T-cell (primary cell): ENCODE measurements at regions not wholly inside any gene's neighbourhood (a gene's known extent, or its start where the extent isn't known, plus 50 kb on each side); places are given as distances from the start of the nearest gene placed in this dataset.

Experiments used
- ATAC-seq, 4 experiments: fragments of 200-7000 bp in 3 of 4; fragments of 150-1000 bp in 1 of 4; cut with Tn5 transposase; replicated peaks in 1 of 4; 1 replicate in 3 of 4; 2 replicates in 1 of 4; pipeline ENCODE4 v1.10.0; 2021; ENCODE audit warnings: moderate library complexity in 3 of 4, mild to moderate bottlenecking in 2 of 4, moderate number of reproducible peaks in 1 of 4
- CTCF ChIA-PET, 2 donors: fragments of 300-600 bp; sonication (Branson Sonifier 250); formaldehyde crosslinking; loops; one replicate each; lab custom pipeline; 2022; ENCODE audit warnings: antibody characterized with exemption in 2 of 2; lab: Charles Lee
- POLR2A ChIA-PET, 2 donors: fragments of 300-600 bp; sonication (Branson Sonifier 250); formaldehyde crosslinking; loops; one replicate each; lab custom pipeline; 2022; ENCODE audit warnings: antibody characterized with exemption in 2 of 2; lab: Charles Lee
- DNase-seq, 35 experiments: peaks; one replicate each; pipeline versions ENCODE4 v3.0.0 to v3.0.0-alpha.2; 2013 to 2023
- H3K27ac ChIP-seq: one replicate; pipeline ENCODE4 v1.5.1; 2013; ENCODE audit warnings: low read length
- H3K27me3 ChIP-seq, 2 experiments: replicated peaks in 1 of 2; 1 replicate in 1 of 2; 2 replicates in 1 of 2; pipeline versions ENCODE4 v1.6.1 to v1.7.0; 2013; ENCODE audit warnings: low read length in 1 of 2, mixed read lengths in 1 of 2; ENCODE audit not compliant: control insufficient read depth in 2 of 2, insufficient read depth in 2 of 2; ENCODE audit errors: extremely low read depth in 1 of 2
- H3K36me3 ChIP-seq, 2 donors: 1 replicate in 1 of 2; 2 replicates in 1 of 2; pipeline versions ENCODE4 v1.6.1 to v1.7.0; 2013; ENCODE audit warnings: low read length in 1 of 2; ENCODE audit not compliant: control insufficient read depth in 2 of 2, insufficient read depth in 1 of 2; ENCODE audit errors: extremely low read depth in 1 of 2
- H3K4me1 ChIP-seq, 2 experiments: 1 replicate in 1 of 2; 2 replicates in 1 of 2; pipeline versions ENCODE4 v1.6.1 to v1.7.0; 2013; ENCODE audit warnings: low read length in 2 of 2, mixed read lengths in 1 of 2; ENCODE audit not compliant: insufficient read depth in 2 of 2, control insufficient read depth in 1 of 2; ENCODE audit errors: extremely low read depth in 1 of 2
- H3K4me3 ChIP-seq, 2 donors: 1 replicate in 1 of 2; 2 replicates in 1 of 2; pipeline versions ENCODE4 v1.5.1 to v1.7.0; 2013; ENCODE audit warnings: mild to moderate bottlenecking in 2 of 2, low read length in 1 of 2, moderate library complexity in 1 of 2; ENCODE audit not compliant: control insufficient read depth in 1 of 2; ENCODE audit errors: extremely low read depth in 1 of 2
- H3K9me3 ChIP-seq: 2 replicates; pipeline ENCODE4 v1.7.0; 2013
- H3K27ac Mint-ChIP-seq, 2 donors: one replicate each; pipeline ENCODE4 v1.8.0; 2020 to 2021; ENCODE audit warnings: mild to moderate bottlenecking in 2 of 2, mixed read lengths in 2 of 2
- H3K27me3 Mint-ChIP-seq, 2 donors: one replicate each; pipeline ENCODE4 v1.8.0; 2021 to 2022; ENCODE audit warnings: mixed read lengths in 2 of 2
- H3K36me3 Mint-ChIP-seq: one replicate; pipeline ENCODE4 v1.8.0; 2021; ENCODE audit warnings: mixed read lengths
- H3K4me1 Mint-ChIP-seq, 3 donors: one replicate each; pipeline ENCODE4 v1.8.0; 2020 to 2022; ENCODE audit warnings: mixed read lengths in 3 of 3, mild to moderate bottlenecking in 1 of 3
- H3K4me3 Mint-ChIP-seq, 3 donors: one replicate each; pipeline ENCODE4 v1.8.0; 2020 to 2022; ENCODE audit warnings: mild to moderate bottlenecking in 3 of 3, mixed read lengths in 3 of 3, moderate library complexity in 3 of 3
- H3K9me3 Mint-ChIP-seq, 3 donors: one replicate each; pipeline ENCODE4 v1.8.0; 2020 to 2022; ENCODE audit warnings: mixed read lengths in 3 of 3
- WGBS: methylation state at CpG from one replicate; pipeline ENCODE4 v1.1.5; 2013; ENCODE audit warnings: missing lambda C conversion rate; ENCODE audit not compliant: insufficient coverage; 5-methylcytosine and 5-hydroxymethylcytosine counted together

DNA sequence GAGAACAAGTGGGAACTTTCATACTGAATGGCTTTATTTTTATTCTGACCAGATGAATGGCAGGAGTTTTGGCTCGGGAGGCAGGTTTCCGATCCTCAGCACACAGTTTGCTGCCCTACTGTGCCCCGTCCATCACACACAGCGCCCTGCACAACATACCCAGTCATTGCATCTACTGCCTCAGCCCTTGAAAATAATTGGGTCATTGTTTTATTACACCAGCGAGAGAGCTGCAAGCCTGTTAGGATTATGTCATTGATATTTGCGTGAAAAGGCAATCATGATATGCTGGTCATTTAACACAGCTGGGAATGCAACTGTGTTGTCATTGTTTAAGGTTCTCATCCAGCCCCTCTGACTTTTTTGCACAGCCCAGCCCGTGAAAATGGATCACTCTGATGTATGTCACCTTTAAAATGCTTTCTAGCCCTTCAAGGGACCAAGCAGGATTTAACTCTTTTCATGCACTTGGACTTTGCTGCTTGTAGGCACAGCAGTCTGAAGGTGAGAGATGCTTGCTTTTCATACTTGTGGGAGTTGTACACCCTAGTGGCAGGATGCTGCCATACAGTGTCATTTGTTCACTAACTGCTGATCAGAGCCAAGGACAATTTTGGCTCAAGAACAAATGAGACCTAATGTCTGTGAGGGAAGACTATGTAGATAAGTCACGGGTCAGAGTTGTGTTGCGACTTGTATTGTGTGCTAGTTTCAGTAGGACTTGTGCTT lies 62.3 kb downstream of the RTL9 start:
- DNase-seq (no peak), ATAC-seq (no peak)
- 90% methylated on average over 2 of the region's 9 CpGs for WGBS
- Histone ChIP-seq H3K9me3 (no peaks in the 10 kb centered on the region), H3K4me1 (no peaks in the 10 kb centered on the region), H3K4me3 (no peak overlapping the region), H3K36me3 (no peaks in the 10 kb centered on the region), H3K27me3 (no peaks in the 10 kb centered on the region), H3K27ac (no peak overlapping the region)
- Mint-ChIP-seq H3K9me3 (no peaks in the 10 kb centered on the region), H3K4me3 (no peak overlapping the region), H3K27me3 (peaks cover 0 to 26% of the 10 kb centered on the region in 2 donors), H3K36me3 (no peaks in the 10 kb centered on the region), H3K27ac (no peak overlapping the region), H3K4me1 (no peaks in the 10 kb centered on the region)
- ChIA-PET POLR2A (no interaction called here), CTCF (interaction anchor here in 1 of 2 donors (0.6 to 0.9 kb wide), 2 partner anchors 10 to 12 kb away, joined by 3 to 6 read pairs; no protein-coding TSS in a partner anchor)

DNA sequence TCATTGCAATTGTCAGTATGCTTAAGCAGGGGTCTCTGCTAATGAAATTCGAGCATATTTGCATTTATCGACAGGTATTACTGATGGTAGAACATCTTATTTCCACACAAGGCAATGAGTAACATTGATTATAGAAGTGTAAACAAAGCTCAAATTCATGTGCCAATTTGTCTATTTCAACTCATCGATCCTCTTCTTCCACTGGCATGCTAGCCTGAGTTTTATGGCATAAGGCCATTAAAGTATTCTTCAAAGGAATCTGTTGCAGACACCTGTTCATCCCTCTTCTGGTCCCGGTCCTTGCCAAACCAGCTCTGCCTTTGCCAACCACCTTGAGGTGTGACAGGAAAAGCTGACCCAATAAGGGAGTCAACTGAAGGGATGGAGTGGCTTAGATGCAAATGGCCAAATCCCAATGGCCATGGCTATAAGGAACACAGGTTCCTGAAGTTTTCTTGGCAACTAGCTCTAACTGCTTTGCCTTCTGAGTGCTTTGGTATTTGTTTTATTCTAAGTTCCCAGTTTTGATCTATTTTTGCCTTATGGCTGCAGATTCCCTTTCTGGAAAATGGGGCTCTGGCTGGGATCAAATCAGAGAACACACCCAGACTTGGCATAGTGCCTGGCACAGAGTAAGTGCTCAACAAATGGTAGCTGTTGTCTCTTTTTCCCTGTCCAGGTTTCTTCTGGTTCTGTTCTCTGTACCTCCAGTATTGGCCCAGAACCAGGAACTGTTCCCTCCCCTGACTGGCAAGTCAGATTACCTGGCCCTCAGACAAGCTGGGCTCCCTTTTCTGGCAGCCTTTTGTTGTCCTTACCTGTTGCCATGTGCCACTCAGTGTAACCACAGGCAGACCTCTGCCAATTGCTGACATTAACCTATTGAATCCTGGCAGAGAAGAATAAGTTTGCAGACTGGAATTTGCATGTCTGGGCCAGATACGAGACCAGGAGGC lies 63.1 kb downstream of the RTL9 start:
- 60% methylated on average over 1 of the region's 5 CpGs for WGBS
- H3K27me3 Mint-ChIP-seq: peaks cover 0 to 26% of the 10 kb centered on the region in 2 donors
- H3K36me3 Mint-ChIP-seq: no peaks in the 10 kb centered on the region
- no peaks in the 10 kb centered on the region for H3K36me3 ChIP-seq
- no peaks in the 10 kb centered on the region for H3K27me3 ChIP-seq
- no peak overlapping the region for H3K27ac ChIP-seq
- no peak overlapping the region for H3K27ac Mint-ChIP-seq
- H3K9me3 ChIP-seq: no peaks in the 10 kb centered on the region
- ChIA-PET POLR2A (no interaction called here), CTCF (no interaction called here)
- ATAC-seq (no peak), DNase-seq (no peak)
- H3K4me1 ChIP-seq: no peaks in the 10 kb centered on the region
- H3K9me3 Mint-ChIP-seq: no peaks in the 10 kb centered on the region
- no peaks in the 10 kb centered on the region for H3K4me1 Mint-ChIP-seq
- no peak overlapping the region for H3K4me3 Mint-ChIP-seq
- H3K4me3 ChIP-seq: no peak overlapping the region

DNA sequence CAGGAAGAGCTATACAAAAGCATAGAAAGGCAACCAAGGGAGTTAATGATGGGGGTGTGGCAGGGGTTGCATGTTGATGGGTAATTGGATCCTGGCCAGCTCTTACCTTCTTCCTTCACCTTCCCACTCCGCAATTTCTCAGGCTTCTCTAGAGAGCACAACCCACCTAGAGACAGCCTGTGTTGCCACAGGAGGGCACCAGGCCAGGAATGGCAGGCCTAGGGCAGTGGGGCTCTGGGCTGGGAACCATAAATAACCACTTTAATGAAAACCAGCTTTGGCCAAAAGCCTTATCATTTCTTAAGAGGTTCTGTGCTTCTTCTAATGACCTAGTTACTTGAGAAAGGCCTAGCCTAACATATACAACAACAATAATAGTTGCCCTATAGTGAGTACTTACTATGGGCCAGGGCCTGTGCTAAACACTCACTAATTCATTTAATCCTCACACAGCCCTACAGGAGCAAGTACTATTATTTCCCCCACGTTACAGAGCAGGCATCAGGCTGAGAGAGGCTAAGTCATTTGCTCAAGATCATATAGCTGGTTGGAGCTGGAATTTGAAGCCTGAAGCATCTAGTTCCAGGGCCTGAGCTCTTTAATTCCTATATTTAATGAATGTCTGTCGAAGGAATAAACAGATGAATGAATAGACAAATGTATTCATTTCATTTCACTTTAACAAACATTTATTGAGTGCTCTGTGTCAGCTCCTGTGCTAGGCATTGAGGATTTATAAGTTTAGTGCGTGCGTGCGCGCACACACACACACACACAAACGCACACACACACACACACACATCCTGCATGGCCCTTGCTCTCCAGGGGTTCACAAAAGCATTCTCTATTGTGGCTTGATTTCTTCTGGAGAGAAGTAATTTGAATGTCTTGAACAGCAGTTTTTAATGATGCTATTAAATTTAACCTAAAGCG lies 66.8 kb downstream of the RTL9 start:
- Mint-ChIP-seq H3K9me3 (no peaks in the 10 kb centered on the region), H3K27me3 (peaks cover 0 to 38% of the 10 kb centered on the region in 2 donors), H3K36me3 (no peaks in the 10 kb centered on the region), H3K4me1 (no peaks in the 10 kb centered on the region), H3K4me3 (no peak overlapping the region), H3K27ac (no peak overlapping the region)
- Histone ChIP-seq H3K36me3 (no peaks in the 10 kb centered on the region), H3K27ac (no peak overlapping the region), H3K9me3 (no peaks in the 10 kb centered on the region), H3K4me1 (no peaks in the 10 kb centered on the region), H3K4me3 (no peak overlapping the region), H3K27me3 (no peaks in the 10 kb centered on the region)
- ATAC-seq (no peak), DNase-seq (no peak)
- no CpG with 5 or more reads among the region's 9 CpGs for WGBS
- CTCF ChIA-PET: interaction anchor here in 1 of 2 donors (0.7 kb wide), 1 partner anchor 271 kb away, joined by 3 read pairs; no protein-coding TSS in a partner anchor
- POLR2A ChIA-PET: no interaction called here

DNA sequence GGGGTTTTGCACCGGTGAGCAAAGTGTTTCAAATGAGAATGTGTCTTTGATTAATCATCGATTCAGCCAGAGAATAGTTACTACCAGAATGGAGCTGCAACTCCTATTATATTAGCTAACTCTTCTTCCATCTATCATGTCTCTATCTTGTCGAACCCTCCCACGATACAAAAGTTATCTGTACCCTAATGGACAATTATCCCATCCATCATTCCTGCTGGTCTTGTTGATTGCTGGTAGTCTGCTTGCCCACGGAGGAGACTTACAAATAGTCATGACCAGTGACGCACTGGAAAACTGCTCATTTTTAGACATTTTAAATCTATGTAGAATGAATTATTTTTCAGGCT lies 67.5 kb downstream of the RTL9 start:
- H3K4me1 Mint-ChIP-seq: no peaks in the 10 kb centered on the region
- CTCF ChIA-PET: no interaction called here

DNA sequence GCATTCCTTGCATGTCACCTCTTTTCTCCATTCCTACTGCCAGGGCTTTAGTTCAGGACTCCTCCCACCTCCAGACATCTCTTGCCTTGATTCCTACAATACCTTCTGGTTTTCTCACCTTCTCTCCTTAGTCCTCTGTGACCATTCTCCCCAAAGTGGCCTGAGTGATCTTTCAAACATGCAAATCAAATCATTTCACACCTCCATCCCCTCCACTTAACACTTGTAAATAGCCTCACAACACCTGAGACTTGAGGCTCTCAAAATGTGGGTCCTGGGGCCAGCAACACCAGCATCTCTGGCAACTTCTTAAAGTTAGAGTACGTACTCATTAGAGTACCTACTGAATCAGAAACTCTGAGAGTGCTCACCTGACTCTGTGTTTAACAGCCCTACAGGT lies 68.4 kb downstream of the RTL9 start:
- H3K9me3 ChIP-seq: no peaks in the 10 kb centered on the region
- no peaks in the 10 kb centered on the region for H3K36me3 Mint-ChIP-seq
- no CpG with 5 or more reads among the region's 1 CpG for WGBS
- ChIA-PET CTCF (no interaction called here), POLR2A (no interaction called here)
- no peak overlapping the region for H3K27ac Mint-ChIP-seq
- no peaks in the 10 kb centered on the region for H3K4me1 ChIP-seq
- H3K27me3 ChIP-seq: no peaks in the 10 kb centered on the region
- H3K27ac ChIP-seq: no peak overlapping the region
- H3K4me3 Mint-ChIP-seq: no peak overlapping the region
- no peaks in the 10 kb centered on the region for H3K9me3 Mint-ChIP-seq
- DNase-seq (no peak), ATAC-seq (no peak)
- H3K4me3 ChIP-seq: no peak overlapping the region
- H3K36me3 ChIP-seq: no peaks in the 10 kb centered on the region
- peaks cover 0 to 42% of the 10 kb centered on the region in 2 donors for H3K27me3 Mint-ChIP-seq
- H3K4me1 Mint-ChIP-seq: no peaks in the 10 kb centered on the region

More for the DNA sequence above, 67.5 kb downstream of the RTL9 start:
- no peaks in the 10 kb centered on the region for H3K4me1 ChIP-seq
- WGBS: no CpG with 5 or more reads among the region's 6 CpGs
- H3K27me3 Mint-ChIP-seq: peaks cover 0 to 39% of the 10 kb centered on the region in 2 donors
- H3K27me3 ChIP-seq: no peaks in the 10 kb centered on the region
- no peaks in the 10 kb centered on the region for H3K9me3 ChIP-seq
- POLR2A ChIA-PET: no interaction called here
- no peak overlapping the region for H3K4me3 ChIP-seq
- H3K27ac Mint-ChIP-seq: no peak overlapping the region
- DNase-seq (no peak), ATAC-seq (no peak)
- H3K36me3 Mint-ChIP-seq: no peaks in the 10 kb centered on the region
- no peak overlapping the region for H3K4me3 Mint-ChIP-seq
- H3K36me3 ChIP-seq: no peaks in the 10 kb centered on the region
- no peaks in the 10 kb centered on the region for H3K9me3 Mint-ChIP-seq
- no peak overlapping the region for H3K27ac ChIP-seq

DNA sequence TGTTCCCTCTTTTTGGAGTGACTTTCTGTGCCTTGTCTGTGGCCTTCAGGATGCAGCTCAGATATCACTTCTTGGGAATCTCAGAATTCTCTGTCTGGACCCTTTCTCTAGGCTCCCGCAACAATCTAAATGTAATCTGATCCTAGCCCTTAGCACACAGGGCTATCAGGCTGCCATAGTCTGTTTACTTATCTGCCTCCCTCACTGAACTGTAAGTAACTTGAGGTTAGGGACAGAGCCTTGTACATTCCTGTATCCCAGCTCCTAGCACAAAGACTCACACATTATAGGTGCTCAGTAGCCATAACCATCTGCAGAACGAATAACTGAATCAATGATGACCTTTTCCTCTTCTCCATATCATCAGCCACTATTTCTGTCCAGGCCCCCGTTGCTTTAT lies 69.5 kb downstream of the RTL9 start:
- DNase-seq (no peak), ATAC-seq (no peak)
- no peak overlapping the region for H3K27ac ChIP-seq
- whole genome bisulfite sequencing: no CpG with 5 or more reads among the region's 3 CpGs
- Mint-ChIP-seq H3K27me3 (peaks cover 0 to 38% of the 10 kb centered on the region in 2 donors), H3K4me3 (no peak overlapping the region), H3K36me3 (no peaks in the 10 kb centered on the region), H3K9me3 (no peaks in the 10 kb centered on the region), H3K27ac (no peak overlapping the region), H3K4me1 (no peaks in the 10 kb centered on the region)
- no peak overlapping the region for H3K4me3 ChIP-seq
- CTCF ChIA-PET: interaction anchor here in 1 of 2 donors (0.5 kb wide), 1 partner anchor 267 kb away, joined by 3 read pairs; no protein-coding TSS in a partner anchor
- H3K4me1 ChIP-seq: no peaks in the 10 kb centered on the region
- H3K27me3 ChIP-seq: peaks cover 0 to 2% of the 10 kb centered on the region in 2 experiments
- POLR2A ChIA-PET: no interaction called here
- H3K9me3 ChIP-seq: no peaks in the 10 kb centered on the region
- no peaks in the 10 kb centered on the region for H3K36me3 ChIP-seq
